GM21529 (cell line): ENCODE measurements at regions not wholly inside any gene's neighbourhood (a gene's known extent, or its start where the extent isn't known, plus 50 kb on each side); places are given as distances from the start of the nearest gene placed in this dataset.

Experiments
- ATAC-seq: cut with Tn5 transposase; IDR thresholded peaks from one replicate; pipeline ENCODE4 v1.9.1; 2021; ENCODE audit not compliant: unreplicated experiment

DNA sequence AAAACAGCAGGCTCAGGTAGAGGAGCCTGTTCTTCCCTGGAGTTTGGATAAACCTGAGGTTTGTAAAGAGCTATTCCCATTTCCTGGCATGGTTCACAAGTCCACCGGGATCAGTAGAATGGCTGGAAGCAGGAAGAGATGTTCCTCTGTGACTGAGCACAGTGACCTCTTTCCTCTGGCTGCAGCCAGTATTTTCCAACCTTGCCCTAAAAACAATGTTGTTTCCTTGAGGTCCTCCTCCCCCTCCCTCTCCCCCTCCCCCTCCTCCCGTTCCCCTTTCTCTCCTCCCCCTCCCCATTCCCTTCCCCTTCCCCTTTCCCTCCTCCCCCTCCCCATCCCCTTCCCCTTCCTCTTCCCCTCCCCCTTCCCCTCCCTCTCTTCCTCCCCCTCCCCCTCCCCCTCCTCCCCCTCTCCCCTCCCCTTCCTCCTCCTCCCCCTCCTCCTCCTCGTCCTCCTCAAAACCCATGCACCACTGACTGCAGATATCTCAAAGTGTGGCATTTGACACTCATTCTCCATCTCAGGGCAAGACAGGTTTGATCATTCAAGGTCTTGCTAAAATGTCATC is 58.9 kb upstream of the MON1B start:
- no peak for ATAC-seq

DNA sequence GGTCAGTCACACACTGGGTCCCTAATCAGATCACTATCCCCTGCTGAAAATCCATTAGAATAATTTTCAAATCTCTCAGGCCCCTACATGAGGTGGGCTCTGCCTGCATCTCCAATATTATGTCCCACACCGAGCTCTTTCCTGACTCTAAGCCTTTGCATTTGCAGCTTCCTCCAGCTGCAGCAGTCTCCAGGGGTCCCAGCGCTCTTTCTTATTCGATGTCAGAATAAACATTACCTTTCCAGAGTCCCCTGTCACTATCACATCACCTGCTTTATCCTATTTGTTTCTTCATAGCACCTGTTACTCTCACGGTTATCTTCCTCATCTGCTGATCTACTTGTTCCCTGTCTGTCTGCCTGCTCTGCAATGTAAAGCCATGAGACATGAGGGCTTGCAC is 57.3 kb upstream of the MON1B start:
- no peak for ATAC-seq

- no peak for ATAC-seq
These were observed 53.9 kb upstream of the MON1B start for GRCh38 chr16:77137045-77137444.
